K562 (cell line): ENCODE measurements at regions not wholly inside any gene's neighbourhood (a gene's known extent, or its start where the extent isn't known, plus 50 kb on each side); places are given as distances from the start of the nearest gene placed in this dataset.

Experiments used
- ATF2 ChIP-seq: sonication (generic); formaldehyde crosslinking; IDR thresholded peaks from 2 replicates; pipeline ENCODE4 v1.8.1; 2022; ENCODE audit warnings: missing genetic modification reagents
- CREB1 ChIP-seq, 2 experiments: sonication (generic) in 1 of 2; formaldehyde crosslinking in 1 of 2; IDR thresholded peaks; 2 replicates each; pipeline versions ENCODE4 v1.6.1 to v1.8.0; 2012 to 2022; ENCODE audit warnings: inconsistent platforms in 1 of 2, mild to moderate bottlenecking in 1 of 2, missing genetic modification reagents in 1 of 2, moderate library complexity in 1 of 2
- CREB3 ChIP-seq: fragments of 450-650 bp; conservative IDR thresholded peaks from 2 replicates; pipeline ENCODE4 v1.6.1; 2016; ENCODE audit warnings: missing genetic modification characterization, low read depth, mild to moderate bottlenecking, missing compliant biosample characterization, moderate library complexity
- KLF1 ChIP-seq: fragments of 450-650 bp; IDR thresholded peaks from 2 replicates; pipeline ENCODE4 v1.6.1; 2016; ENCODE audit warnings: missing genetic modification characterization, missing compliant biosample characterization
- MLX ChIP-seq, 2 experiments: fragments of 450-650 bp in 1 of 2; sonication (generic) in 1 of 2; formaldehyde crosslinking; conservative IDR thresholded peaks; 2 replicates each; pipeline versions ENCODE4 v1.4.0 to v1.8.1; 2020 to 2022; ENCODE audit warnings: mild to moderate bottlenecking in 1 of 2, missing genetic modification reagents in 1 of 2
- NR2C2 ChIP-seq, 2 experiments: fragments of 200-800 bp in 1 of 2; sonication (Bioruptor generic) in 1 of 2; sonication (generic) in 1 of 2; formaldehyde crosslinking in 1 of 2; IDR thresholded peaks; 2 replicates each; pipeline versions ENCODE4 v1.6.1 to v1.8.0; 2016 to 2022; ENCODE audit warnings: mild to moderate bottlenecking in 1 of 2, missing compliant biosample characterization in 1 of 2, missing genetic modification characterization in 1 of 2, missing genetic modification reagents in 1 of 2
- PCBP1 ChIP-seq: fragments of 200-400 bp; formaldehyde crosslinking; IDR thresholded peaks from 2 replicates; pipeline ENCODE4 v1.6.1; 2018; ENCODE audit warnings: mild to moderate bottlenecking, low read depth, low read length; ENCODE audit not compliant: poor library complexity, severe bottlenecking
- POLR2AphosphoS2 ChIP-seq: IDR thresholded peaks from 2 replicates; pipeline ENCODE4 v1.6.1; 2012; ENCODE audit warnings: low read length, improper control_type of control experiment
- REST ChIP-seq, 2 experiments: fragments of 450-650 bp; formaldehyde crosslinking in 1 of 2; IDR thresholded peaks; 2 replicates each; pipeline versions ENCODE4 v1.4.0 to v1.6.1; 2014 to 2020; ENCODE audit warnings: mild to moderate bottlenecking in 2 of 2, borderline replicate concordance in 1 of 2, low read depth in 1 of 2
- TAF1 ChIP-seq: IDR thresholded peaks from 2 replicates; pipeline ENCODE4 v1.6.1; 2011; ENCODE audit warnings: mild to moderate bottlenecking, low read length, moderate library complexity; ENCODE audit not compliant: insufficient read depth, control insufficient read depth, severe bottlenecking; ENCODE audit errors: extremely low read depth
- YY1 ChIP-seq, 3 experiments: IDR thresholded peaks; 2 replicates each; pipeline ENCODE4 v1.6.1; 2011; ENCODE audit warnings: low read length in 2 of 3, mild to moderate bottlenecking in 2 of 3, moderate library complexity in 2 of 3, borderline replicate concordance in 1 of 3, control low read depth in 1 of 3, low read depth in 1 of 3; ENCODE audit not compliant: insufficient read depth in 3 of 3, insufficient replicate concordance in 2 of 3, control insufficient read depth in 1 of 3, insufficient read length in 1 of 3; ENCODE audit errors: extremely low read depth in 1 of 3
- ZNF274 ChIP-seq: IDR thresholded peaks from 2 replicates; pipeline ENCODE4 v1.6.1; 2011; ENCODE audit warnings: low read depth, mild to moderate bottlenecking, low read length, moderate library complexity, borderline replicate concordance

- TF ChIP-seq NR2C2 (CRISPR knock-in tag; IDR thresholded peaks at IDR 0.05) (no peak), NR2C2 (tag; IDR thresholded peaks at IDR 0.05) (no peak), CREB1 (IDR thresholded peaks at IDR 0.05) (no peak), CREB1 (CRISPR knock-in tag; IDR thresholded peaks at IDR 0.05) (no peak), REST (IDR thresholded peaks at IDR 0.05; ENCODE audit: borderline replicate concordance) (no peak), REST (CRISPR knock-in tag; IDR thresholded peaks at IDR 0.05; ENCODE audit: low read depth) (no peak), MLX (CRISPR knock-in tag; conservative IDR thresholded peaks at IDR 0.05) (no peak), PCBP1 (no peak), YY1 (IDR thresholded peaks at IDR 0.05; ENCODE audit: borderline replicate concordance in 1 of 3, control insufficient read depth in 1 of 3, extremely low read depth in 1 of 3, insufficient read depth in 3 of 3, insufficient read length in 1 of 3, insufficient replicate concordance in 2 of 3, low read depth in 1 of 3, low read length in 2 of 3) (no peak), TAF1 (no peak), ZNF274 (no peak), POLR2AphosphoS2 (no peak), KLF1 (no peak), ATF2 (CRISPR knock-in tag) (no peak), CREB3 (tag) (no peak)
These were observed 286.1 kb upstream of the MAP3K7 start for GRCh38 chr6:90872981-90873380.
